HEK293 (cell line): ENCODE measurements at regions not wholly inside any gene's neighbourhood (a gene's known extent, or its start where the extent isn't known, plus 50 kb on each side); places are given as distances from the start of the nearest gene placed in this dataset.

Source experiments
- CTCF ChIA-PET: fragments of 350-600 bp; formaldehyde crosslinking; extraction: SDS; loops from one replicate; lab custom pipeline; 2021; ENCODE audit warnings: antibody characterized with exemption; lab: Yijun Ruan, JAX
- POLR2A ChIA-PET: fragments of 300-600 bp; formaldehyde crosslinking; extraction: SDS; loops from one replicate; lab custom pipeline; 2020; ENCODE audit warnings: antibody characterized with exemption, inconsistent platforms; lab: Yijun Ruan, JAX
- H3K27ac ChIP-seq: fragments of 200-500 bp; sonication (Bioruptor generic); 2 replicates; pipeline ENCODE4 v1.5.1; 2014; ENCODE audit warnings: low read depth, low read length, control low read depth, inconsistent platforms; ENCODE audit errors: extremely low read depth
- H3K36me3 ChIP-seq, 2 experiments: fragments of 200-500 bp in 1 of 2; sonication (Bioruptor generic) in 1 of 2; 1 replicate in 1 of 2; 2 replicates in 1 of 2; pipeline ENCODE4 v1.5.1; 2014 to 2017; ENCODE audit warnings: inconsistent platforms in 2 of 2, low read length in 2 of 2; ENCODE audit not compliant: control insufficient read depth in 2 of 2, insufficient read depth in 1 of 2
- H3K4me1 ChIP-seq: fragments of 200-500 bp; sonication (Bioruptor generic); 2 replicates; pipeline ENCODE4 v1.5.1; 2014; ENCODE audit warnings: mild to moderate bottlenecking, low read length, inconsistent platforms; ENCODE audit not compliant: control insufficient read depth, insufficient read depth
- H3K4me3 ChIP-seq: 2 replicates; pipeline ENCODE4 v1.5.1; 2011; ENCODE audit warnings: low read depth, mild to moderate bottlenecking, control low read depth, low read length, moderate library complexity
- H3K9me3 ChIP-seq: fragments of 200-500 bp; sonication (Bioruptor generic); 2 replicates; pipeline ENCODE4 v1.5.1; 2014; ENCODE audit warnings: low read depth, low read length, inconsistent platforms; ENCODE audit not compliant: control insufficient read depth, insufficient read depth
- MYNN ChIP-seq: fragments of 450-650 bp; formaldehyde crosslinking; IDR thresholded peaks from 2 replicates; pipeline ENCODE4 v1.5.1; 2016; ENCODE audit warnings: missing biosample characterization, missing genetic modification characterization, borderline replicate concordance
- YY1 ChIP-seq: fragments of 450-650 bp; formaldehyde crosslinking; IDR thresholded peaks from 2 replicates; pipeline ENCODE4 v1.5.1; 2018; ENCODE audit warnings: missing biosample characterization, missing genetic modification characterization
- ZFP41 ChIP-seq: fragments of 450-650 bp; formaldehyde crosslinking; IDR thresholded peaks from 2 replicates; pipeline ENCODE4 v1.5.1; 2016; ENCODE audit warnings: missing biosample characterization, missing genetic modification characterization, borderline replicate concordance
- ZNF121 ChIP-seq: fragments of 450-650 bp; formaldehyde crosslinking; IDR thresholded peaks from 2 replicates; pipeline ENCODE4 v1.5.1; 2016; ENCODE audit warnings: missing biosample characterization, missing genetic modification characterization
- ZNF174 ChIP-seq: fragments of 450-650 bp; formaldehyde crosslinking; IDR thresholded peaks from 2 replicates; pipeline ENCODE4 v1.5.0; 2017; ENCODE audit warnings: missing biosample characterization, mild to moderate bottlenecking, missing genetic modification characterization
- ZNF223 ChIP-seq: fragments of 450-650 bp; formaldehyde crosslinking; IDR thresholded peaks from 2 replicates; pipeline ENCODE4 v1.5.1; 2016; ENCODE audit warnings: missing biosample characterization, missing genetic modification characterization
- ZNF24 ChIP-seq: fragments of 450-650 bp; formaldehyde crosslinking; IDR thresholded peaks from 2 replicates; pipeline ENCODE4 v1.5.1; 2016; ENCODE audit warnings: missing biosample characterization, missing genetic modification characterization
- ZNF324 ChIP-seq: fragments of 450-650 bp; formaldehyde crosslinking; IDR thresholded peaks from 2 replicates; pipeline ENCODE4 v1.5.1; 2016; ENCODE audit warnings: missing biosample characterization, missing genetic modification characterization
- ZNF391 ChIP-seq: fragments of 450-650 bp; formaldehyde crosslinking; IDR thresholded peaks from 2 replicates; pipeline ENCODE4 v1.5.1; 2016; ENCODE audit warnings: low read depth, missing biosample characterization, missing genetic modification characterization, borderline replicate concordance
- ZNF48 ChIP-seq: fragments of 450-650 bp; formaldehyde crosslinking; IDR thresholded peaks from 2 replicates; pipeline ENCODE4 v1.5.1; 2016; ENCODE audit warnings: missing biosample characterization, missing genetic modification characterization
- ZNF521 ChIP-seq: fragments of 450-650 bp; formaldehyde crosslinking; IDR thresholded peaks from 2 replicates; pipeline ENCODE4 v1.5.1; 2017; ENCODE audit warnings: missing biosample characterization, mild to moderate bottlenecking, missing genetic modification characterization
- ZNF548 ChIP-seq: fragments of 450-650 bp; formaldehyde crosslinking; IDR thresholded peaks from 2 replicates; pipeline ENCODE4 v1.5.1; 2016; ENCODE audit warnings: missing biosample characterization, missing genetic modification characterization
- ZNF624 ChIP-seq: fragments of 450-650 bp; formaldehyde crosslinking; IDR thresholded peaks from 2 replicates; pipeline ENCODE4 v1.5.1; 2017; ENCODE audit warnings: missing biosample characterization, missing genetic modification characterization
- ZNF670 ChIP-seq: fragments of 450-650 bp; formaldehyde crosslinking; IDR thresholded peaks from 2 replicates; pipeline ENCODE4 v1.5.1; 2016; ENCODE audit warnings: missing biosample characterization, missing genetic modification characterization, low read depth
- ZNF777 ChIP-seq: fragments of 450-650 bp; formaldehyde crosslinking; IDR thresholded peaks from 2 replicates; pipeline ENCODE4 v1.5.1; 2017; ENCODE audit warnings: missing biosample characterization, missing genetic modification characterization, borderline replicate concordance
- ZNF785 ChIP-seq: fragments of 450-650 bp; formaldehyde crosslinking; IDR thresholded peaks from 2 replicates; pipeline ENCODE4 v1.5.1; 2016; ENCODE audit warnings: missing biosample characterization, missing genetic modification characterization
- ZNF830 ChIP-seq: fragments of 450-650 bp; IDR thresholded peaks from 2 replicates; pipeline ENCODE4 v1.5.0; 2018; ENCODE audit warnings: missing biosample characterization, missing genetic modification characterization, low read depth, mild to moderate bottlenecking, moderate library complexity
- ZXDB ChIP-seq: fragments of 450-650 bp; formaldehyde crosslinking; IDR thresholded peaks from 2 replicates; pipeline ENCODE4 v1.5.1; 2016; ENCODE audit warnings: missing biosample characterization, missing genetic modification characterization
- TF ChIP-seq, protein P1 (sequence below): fragments of 450-650 bp; formaldehyde crosslinking; IDR thresholded peaks from 2 replicates; pipeline ENCODE4 v1.5.0; 2017; ENCODE audit warnings: missing biosample characterization, missing genetic modification characterization, borderline replicate concordance
- TF ChIP-seq, protein P2 (sequence below): fragments of 450-650 bp; formaldehyde crosslinking; IDR thresholded peaks from 2 replicates; pipeline ENCODE4 v1.5.1; 2016; ENCODE audit warnings: missing biosample characterization, missing genetic modification characterization
- TF ChIP-seq, protein P3 (sequence below): fragments of 450-650 bp; IDR thresholded peaks from 2 replicates; pipeline ENCODE4 v1.5.1; 2018; ENCODE audit warnings: missing biosample characterization, missing genetic modification characterization
- TF ChIP-seq, protein P4 (sequence below): fragments of 450-650 bp; formaldehyde crosslinking; IDR thresholded peaks from 2 replicates; pipeline ENCODE4 v1.5.1; 2016; ENCODE audit warnings: missing biosample characterization, missing genetic modification characterization
- TF ChIP-seq, protein P5 (sequence below): IDR thresholded peaks from 2 replicates; pipeline ENCODE4 v1.6.1; 2011; ENCODE audit warnings: mild to moderate bottlenecking, low read depth, low read length, borderline replicate concordance

DNA sequence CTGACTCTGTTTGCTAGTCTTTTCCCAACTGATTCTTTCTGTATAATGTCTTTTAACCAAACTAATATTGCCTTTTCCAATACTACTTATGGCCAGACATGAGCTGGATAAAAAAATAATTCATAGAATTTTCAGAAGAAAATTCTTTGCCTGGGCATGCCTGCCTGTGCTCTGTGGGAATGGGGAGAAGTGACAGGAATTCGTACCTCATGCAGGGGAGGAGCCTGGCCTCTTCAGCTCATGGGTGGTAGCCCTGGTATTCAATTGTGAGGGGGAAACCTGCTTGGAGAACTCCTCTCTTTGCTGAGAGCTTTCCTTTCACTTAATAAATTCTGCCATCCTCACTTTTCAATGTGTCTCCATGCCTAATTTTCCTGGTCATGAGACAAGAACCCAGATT is 928.8 kb downstream of the FAM181B start:
- ChIA-PET CTCF (no interaction called here), POLR2A (no interaction called here)
- Histone ChIP-seq H3K4me3 (no peak overlapping the region), H3K4me1 (no peaks in the 10 kb centered on the region), H3K36me3 (no peaks in the 10 kb centered on the region), H3K9me3 (no peaks in the 10 kb centered on the region), H3K27ac (no peak overlapping the region)
- TF ChIP-seq YY1 (tag by site-specific recombination) (no peak), ZNF24 (no peak), ZNF670 (tag by site-specific recombination) (no peak), ZNF324 (tag by site-specific recombination) (no peak), ZNF777 (tag by site-specific recombination) (no peak)

DNA sequence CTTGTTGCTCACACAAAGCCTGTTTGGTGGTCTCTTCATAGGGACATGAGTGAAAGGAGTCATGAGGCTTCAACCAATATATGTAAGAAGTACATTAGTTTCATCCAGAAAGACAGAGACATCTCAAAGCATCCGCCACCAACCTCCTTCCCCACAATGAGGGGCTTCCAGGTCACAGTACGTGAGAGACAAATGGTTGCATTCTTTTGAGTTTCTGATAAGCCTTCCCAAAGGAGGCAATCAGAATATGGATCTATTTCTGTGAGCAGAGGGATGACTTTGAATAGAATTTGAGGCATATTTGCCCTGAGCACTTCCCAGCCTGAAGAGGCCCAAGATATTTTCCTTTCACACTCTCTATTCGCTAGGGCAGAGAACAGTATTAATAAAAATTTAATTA is 931.1 kb downstream of the FAM181B start:
- no peaks in the 10 kb centered on the region for H3K4me1 ChIP-seq
- TF ChIP-seq ZNF121 (tag by site-specific recombination) (no peak), ZNF830 (no peak), MYNN (tag by site-specific recombination) (no peak), ZNF174 (tag by site-specific recombination) (no peak)
- TF ChIP-seq, protein P1, sequence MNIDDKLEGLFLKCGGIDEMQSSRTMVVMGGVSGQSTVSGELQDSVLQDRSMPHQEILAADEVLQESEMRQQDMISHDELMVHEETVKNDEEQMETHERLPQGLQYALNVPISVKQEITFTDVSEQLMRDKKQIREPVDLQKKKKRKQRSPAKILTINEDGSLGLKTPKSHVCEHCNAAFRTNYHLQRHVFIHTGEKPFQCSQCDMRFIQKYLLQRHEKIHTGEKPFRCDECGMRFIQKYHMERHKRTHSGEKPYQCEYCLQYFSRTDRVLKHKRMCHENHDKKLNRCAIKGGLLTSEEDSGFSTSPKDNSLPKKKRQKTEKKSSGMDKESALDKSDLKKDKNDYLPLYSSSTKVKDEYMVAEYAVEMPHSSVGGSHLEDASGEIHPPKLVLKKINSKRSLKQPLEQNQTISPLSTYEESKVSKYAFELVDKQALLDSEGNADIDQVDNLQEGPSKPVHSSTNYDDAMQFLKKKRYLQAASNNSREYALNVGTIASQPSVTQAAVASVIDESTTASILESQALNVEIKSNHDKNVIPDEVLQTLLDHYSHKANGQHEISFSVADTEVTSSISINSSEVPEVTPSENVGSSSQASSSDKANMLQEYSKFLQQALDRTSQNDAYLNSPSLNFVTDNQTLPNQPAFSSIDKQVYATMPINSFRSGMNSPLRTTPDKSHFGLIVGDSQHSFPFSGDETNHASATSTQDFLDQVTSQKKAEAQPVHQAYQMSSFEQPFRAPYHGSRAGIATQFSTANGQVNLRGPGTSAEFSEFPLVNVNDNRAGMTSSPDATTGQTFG (tag by site-specific recombination) = no peak
- TF ChIP-seq, protein P2, sequence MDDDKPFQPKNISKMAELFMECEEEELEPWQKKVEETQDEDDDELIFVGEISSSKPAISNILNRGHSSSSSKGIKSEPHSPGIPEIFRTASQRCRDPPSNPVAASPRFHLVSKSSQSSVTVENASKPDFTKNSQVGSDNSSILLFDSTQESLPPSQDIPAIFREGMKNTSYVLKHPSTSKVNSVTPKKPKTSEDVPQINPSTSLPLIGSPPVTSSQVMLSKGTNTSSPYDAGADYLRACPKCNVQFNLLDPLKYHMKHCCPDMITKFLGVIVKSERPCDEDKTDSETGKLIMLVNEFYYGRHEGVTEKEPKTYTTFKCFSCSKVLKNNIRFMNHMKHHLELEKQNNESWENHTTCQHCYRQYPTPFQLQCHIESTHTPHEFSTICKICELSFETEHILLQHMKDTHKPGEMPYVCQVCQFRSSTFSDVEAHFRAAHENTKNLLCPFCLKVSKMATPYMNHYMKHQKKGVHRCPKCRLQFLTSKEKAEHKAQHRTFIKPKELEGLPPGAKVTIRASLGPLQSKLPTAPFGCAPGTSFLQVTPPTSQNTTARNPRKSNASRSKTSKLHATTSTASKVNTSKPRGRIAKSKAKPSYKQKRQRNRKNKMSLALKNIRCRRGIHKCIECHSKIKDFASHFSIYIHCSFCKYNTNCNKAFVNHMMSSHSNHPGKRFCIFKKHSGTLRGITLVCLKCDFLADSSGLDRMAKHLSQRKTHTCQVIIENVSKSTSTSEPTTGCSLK (tag by site-specific recombination) = no peak
- TF ChIP-seq, all 188 proteins: peak for 0
- no peak overlapping the region for H3K27ac ChIP-seq
- H3K4me3 ChIP-seq = no peak overlapping the region
- ChIA-PET CTCF (no interaction called here), POLR2A (no interaction called here)
- no peaks in the 10 kb centered on the region for H3K9me3 ChIP-seq
- no peaks in the 10 kb centered on the region for H3K36me3 ChIP-seq

DNA sequence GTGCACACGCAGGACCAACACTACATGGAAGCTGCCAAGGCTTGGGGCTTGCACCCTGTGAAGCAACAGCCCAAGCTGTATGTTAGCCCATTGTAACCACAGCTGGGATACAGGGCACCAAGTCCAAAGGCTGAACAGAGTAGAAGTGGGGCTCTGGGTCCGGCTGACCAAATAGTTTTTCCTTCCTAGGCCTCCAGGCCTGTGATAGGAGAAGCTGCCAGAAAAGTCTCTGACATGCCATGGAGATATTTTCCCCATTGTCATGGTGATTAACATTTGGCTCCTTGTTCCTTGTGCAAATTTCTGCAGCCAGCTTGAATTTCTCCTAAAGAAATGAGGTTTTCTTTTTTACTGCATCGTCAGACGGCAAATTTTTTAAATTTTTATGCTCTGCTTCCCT is 941.2 kb downstream of the FAM181B start:
- H3K4me1 ChIP-seq = no peaks in the 10 kb centered on the region
- H3K27ac ChIP-seq = no peak overlapping the region
- ChIA-PET CTCF (no interaction called here), POLR2A (no interaction called here)
- H3K9me3 ChIP-seq = no peaks in the 10 kb centered on the region
- H3K4me3 ChIP-seq = no peak overlapping the region
- H3K36me3 ChIP-seq = no peaks in the 10 kb centered on the region
- TF ChIP-seq, protein P3, sequence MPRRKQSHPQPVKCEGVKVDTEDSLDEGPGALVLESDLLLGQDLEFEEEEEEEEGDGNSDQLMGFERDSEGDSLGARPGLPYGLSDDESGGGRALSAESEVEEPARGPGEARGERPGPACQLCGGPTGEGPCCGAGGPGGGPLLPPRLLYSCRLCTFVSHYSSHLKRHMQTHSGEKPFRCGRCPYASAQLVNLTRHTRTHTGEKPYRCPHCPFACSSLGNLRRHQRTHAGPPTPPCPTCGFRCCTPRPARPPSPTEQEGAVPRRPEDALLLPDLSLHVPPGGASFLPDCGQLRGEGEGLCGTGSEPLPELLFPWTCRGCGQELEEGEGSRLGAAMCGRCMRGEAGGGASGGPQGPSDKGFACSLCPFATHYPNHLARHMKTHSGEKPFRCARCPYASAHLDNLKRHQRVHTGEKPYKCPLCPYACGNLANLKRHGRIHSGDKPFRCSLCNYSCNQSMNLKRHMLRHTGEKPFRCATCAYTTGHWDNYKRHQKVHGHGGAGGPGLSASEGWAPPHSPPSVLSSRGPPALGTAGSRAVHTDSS = no peak
- TF ChIP-seq ZNF830 (no peak), ZNF223 (tag by site-specific recombination) (no peak), ZNF48 (tag by site-specific recombination) (no peak), ZNF521 (tag by site-specific recombination) (no peak), ZFP41 (tag by site-specific recombination) (no peak), ZNF624 (no peak), ZXDB (tag by site-specific recombination) (no peak), ZNF785 (no peak), ZNF548 (tag by site-specific recombination) (no peak), ZNF391 (no peak)
- TF ChIP-seq, protein P4, sequence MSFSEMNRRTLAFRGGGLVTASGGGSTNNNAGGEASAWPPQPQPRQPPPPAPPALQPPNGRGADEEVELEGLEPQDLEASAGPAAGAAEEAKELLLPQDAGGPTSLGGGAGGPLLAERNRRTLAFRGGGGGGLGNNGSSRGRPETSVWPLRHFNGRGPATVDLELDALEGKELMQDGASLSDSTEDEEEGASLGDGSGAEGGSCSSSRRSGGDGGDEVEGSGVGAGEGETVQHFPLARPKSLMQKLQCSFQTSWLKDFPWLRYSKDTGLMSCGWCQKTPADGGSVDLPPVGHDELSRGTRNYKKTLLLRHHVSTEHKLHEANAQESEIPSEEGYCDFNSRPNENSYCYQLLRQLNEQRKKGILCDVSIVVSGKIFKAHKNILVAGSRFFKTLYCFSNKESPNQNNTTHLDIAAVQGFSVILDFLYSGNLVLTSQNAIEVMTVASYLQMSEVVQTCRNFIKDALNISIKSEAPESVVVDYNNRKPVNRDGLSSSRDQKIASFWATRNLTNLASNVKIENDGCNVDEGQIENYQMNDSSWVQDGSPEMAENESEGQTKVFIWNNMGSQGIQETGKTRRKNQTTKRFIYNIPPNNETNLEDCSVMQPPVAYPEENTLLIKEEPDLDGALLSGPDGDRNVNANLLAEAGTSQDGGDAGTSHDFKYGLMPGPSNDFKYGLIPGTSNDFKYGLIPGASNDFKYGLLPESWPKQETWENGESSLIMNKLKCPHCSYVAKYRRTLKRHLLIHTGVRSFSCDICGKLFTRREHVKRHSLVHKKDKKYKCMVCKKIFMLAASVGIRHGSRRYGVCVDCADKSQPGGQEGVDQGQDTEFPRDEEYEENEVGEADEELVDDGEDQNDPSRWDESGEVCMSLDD (tag by site-specific recombination) = no peak
- TF ChIP-seq, protein P5, sequence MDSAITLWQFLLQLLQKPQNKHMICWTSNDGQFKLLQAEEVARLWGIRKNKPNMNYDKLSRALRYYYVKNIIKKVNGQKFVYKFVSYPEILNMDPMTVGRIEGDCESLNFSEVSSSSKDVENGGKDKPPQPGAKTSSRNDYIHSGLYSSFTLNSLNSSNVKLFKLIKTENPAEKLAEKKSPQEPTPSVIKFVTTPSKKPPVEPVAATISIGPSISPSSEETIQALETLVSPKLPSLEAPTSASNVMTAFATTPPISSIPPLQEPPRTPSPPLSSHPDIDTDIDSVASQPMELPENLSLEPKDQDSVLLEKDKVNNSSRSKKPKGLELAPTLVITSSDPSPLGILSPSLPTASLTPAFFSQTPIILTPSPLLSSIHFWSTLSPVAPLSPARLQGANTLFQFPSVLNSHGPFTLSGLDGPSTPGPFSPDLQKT = no peak
